Amniotic epithelial cell (primary cell): ENCODE measurements at regions not wholly inside any gene's neighbourhood (a gene's known extent, or its start where the extent isn't known, plus 50 kb on each side); places are given as distances from the start of the nearest gene placed in this dataset.
A peak's percentile ranks its signal among the peaks of the same experiment; 100 is the strongest.

Experiments used
- DNase-seq: peaks from one replicate; pipeline ENCODE4 v3.0.0-alpha.2; 2010; ENCODE audit warnings: low read depth

GRCh38 chr11:119810478-119811232, 81.7 kb upstream of the NECTIN1 start:
- no peak for DNase-seq

DNA sequence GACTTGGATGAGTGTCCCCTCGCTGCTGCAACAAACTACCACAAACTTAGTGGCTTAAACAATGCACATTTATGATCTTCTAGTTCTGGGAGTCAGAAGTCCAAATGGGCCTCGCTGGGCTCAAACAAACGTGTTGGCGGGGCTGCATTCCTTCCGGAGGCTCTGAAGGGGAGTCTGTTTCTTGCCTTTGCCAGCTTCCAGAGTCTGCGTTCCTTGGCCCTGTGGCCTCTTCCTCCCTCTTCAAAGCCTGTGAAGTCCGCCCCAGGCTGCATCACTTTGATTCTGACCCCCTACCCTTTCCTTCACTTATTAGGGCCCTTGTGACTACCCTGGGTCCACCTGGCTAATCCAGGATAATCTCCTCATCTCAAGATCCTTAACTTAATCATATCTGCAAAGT, 80.3 kb upstream of the NECTIN1 start:
- DNase-seq: no peak

- DNase-seq: no peak
These were observed 79.6 kb upstream of the NECTIN1 start for GRCh38 chr11:119808407-119809185.

DNA sequence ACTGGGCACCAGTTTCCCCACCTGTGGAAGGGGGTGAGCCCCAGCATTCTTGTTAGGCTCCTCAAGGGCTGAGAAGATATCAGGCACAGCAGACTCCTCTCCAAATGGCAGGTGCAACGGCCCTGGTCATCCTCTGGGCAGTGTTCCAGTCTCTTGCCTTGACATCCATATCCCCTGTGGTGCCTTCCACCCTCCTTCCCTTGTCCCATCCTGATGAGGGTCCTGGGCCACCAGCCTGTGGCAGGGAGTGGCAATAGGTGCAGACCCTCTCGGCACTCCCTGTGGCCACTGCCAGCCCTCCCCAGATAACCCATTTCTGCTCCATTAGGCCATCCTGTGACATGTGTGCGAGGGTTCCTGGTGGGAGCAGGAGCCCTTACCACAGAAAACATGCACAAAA, 78.8 kb upstream of the NECTIN1 start:
- DNase-seq: no peak

GRCh38 chr11:119807402-119807801, 78.4 kb upstream of the NECTIN1 start:
- DNase-seq: no peak

DNA sequence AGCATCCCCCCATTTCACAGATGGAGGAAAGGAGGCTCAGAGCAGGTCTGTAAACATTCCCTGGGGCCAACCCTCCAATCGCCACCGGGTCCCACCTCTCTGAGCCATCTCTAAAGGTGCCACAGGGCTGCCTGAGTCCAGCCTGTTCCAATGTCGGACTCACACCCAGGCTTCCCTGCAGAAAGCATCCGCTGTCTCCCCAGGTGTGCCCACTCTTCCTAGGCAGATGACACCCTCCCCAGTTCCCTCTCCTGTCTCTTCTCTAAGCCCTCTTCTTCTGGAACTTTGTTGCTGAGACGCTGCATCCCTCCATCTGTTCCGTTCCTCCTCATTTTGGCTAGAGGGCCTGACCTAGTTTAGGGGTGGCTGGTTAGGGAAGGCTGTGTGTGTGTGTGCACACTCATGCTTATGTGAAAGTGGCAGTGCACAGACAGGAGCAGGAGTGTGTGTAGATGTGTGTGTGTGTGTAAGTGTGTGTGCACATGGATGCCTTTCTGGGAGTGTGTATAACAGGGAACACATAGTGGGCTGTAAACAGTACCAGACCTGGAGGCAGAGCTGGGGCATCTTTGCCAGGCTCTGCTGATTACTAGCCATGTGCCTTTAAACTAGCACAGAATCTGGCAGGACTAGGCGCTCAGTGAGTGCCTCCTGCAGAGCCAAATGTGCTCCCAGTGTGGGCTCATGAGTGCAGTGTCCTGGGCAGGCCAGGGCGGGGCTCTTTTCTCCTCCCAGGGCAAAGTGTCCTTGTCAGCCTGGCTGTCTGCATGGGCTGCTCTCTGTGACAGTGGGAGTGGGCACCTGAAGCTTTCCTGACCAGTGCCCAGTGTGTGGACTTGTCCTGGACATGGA, 77.3 kb upstream of the NECTIN1 start:
- no peak for DNase-seq

DNA sequence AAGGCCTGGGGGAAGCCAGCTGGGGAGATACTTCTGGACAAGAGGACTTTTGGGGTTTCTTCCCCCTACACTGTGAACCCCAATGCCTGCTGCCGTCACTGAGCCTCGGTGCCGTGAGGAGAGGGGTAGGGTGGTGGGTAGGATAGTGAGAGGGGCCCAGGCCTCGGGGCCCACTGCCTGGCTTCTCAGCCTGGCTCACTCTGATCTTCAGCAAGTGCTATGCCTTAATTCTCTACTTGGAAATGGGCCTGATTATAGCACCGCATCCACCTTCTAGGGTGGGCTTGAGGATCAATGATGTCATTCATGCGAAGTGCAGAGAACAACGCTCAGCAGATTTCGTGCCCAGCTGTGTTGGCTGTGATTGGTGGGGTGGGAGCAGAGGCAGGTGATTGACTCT, 76.7 kb upstream of the NECTIN1 start:
- DNase-seq: no peak

DNA sequence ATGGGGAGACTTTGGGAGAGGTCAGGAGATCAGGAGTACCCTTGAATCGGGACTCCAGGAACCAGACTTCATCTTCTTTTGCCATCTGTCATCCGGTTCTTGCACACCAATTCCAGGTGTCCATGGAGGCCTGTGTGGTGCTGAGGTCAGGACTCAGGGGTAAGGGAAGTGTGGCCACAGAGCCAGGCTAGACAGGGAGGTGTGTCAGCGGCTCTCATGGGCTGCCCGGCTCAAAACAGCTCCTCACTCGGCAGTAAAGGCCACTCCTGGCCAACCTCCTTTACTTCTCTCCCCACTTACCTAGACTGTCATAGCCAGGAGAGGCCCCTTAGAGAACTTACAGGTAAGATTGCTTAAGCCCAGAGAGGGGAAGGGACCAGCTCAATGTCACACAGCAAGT, 75.7 kb upstream of the NECTIN1 start:
- DNase-seq: no peak

DNA sequence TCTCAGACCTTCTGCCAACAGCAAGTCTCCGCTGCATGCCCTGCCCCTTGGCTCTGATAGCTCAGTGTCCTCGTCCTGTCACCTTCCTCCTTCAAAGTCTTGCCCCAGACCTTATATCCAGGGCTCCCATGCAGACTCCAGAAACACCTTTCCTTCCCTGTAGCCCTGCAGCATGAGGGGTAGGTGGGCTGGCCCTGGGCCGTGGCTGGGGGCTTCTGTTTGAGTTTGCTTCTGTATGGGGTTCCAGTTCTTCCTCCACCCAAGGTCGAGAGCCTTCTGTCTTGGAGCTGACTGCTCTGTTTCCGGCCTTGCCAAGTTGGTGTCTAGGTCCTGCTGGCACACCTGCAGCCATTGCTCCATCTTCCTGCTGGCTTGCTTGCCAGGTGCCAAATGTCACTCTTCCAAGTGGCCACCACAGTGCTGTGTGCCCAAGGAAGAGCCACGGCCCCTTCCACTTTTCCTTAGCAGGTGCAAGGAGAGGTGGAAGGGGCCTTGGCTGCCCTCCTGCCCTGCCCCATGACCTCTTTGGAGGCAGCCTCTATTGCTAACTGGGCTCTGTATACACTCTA, 74.8 kb upstream of the NECTIN1 start:
- no peak for DNase-seq

DNA sequence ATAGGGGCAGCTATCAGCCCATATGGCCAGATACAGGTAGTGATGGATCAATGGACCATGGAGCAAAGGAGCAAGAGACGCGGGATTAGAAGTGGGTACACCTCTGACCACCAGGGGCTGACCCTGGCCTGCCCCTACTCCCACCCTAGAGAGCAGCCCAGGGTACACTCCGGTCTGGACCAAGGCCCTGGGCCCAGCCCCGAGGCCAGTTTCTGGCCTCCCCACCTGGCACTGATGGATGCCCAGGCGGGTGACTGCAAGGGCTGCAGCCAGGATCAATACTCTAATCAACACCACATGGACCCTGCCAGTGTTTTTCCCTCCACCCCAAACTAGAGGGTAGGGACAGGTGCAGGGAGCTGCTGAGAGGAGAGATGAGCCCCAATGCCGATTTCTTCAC, 74.1 kb upstream of the NECTIN1 start:
- DNase-seq: no peak

DNA sequence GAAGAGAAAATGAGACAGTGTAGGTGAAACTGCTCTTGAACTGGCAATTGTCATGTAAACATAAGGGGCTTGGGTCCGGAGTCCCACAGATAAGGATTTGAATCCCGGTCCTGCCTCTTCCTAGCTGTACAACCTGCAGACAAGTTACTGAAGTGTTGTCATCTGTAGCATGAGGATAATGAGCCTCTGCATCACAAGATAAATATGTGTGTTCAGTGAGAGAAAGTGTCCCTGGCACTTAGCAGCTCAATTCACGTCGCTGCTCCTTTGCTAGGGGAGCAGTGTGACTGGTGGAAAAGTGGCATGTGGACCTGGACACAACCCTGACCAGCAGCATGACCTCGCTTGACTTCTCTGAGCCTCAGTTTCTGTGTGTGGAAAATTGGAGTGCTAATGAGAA, 73.7 kb upstream of the NECTIN1 start:
- DNase-seq: no peak

GRCh38 chr11:119800619-119801018, 71.6 kb upstream of the NECTIN1 start:
- DNase-seq: no peak

DNA sequence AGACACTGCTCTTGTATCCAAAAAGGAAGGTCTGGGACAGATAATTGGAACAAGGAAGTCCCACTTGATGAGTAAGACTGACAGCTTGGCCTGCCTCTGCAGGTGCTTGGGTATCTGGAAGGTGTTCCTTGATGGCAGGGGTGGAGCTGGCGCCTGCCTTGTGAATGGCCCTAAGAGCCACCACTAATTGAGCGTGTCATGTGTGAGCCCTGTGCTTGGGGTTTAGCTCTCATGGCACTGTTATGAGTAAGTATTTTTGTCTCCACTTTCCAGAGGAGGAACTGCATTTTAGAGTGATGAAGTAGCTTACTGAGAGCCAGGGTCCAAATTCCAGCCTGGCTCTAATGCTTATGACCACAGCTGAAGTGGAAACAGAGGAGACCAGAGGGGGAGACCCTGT, 71.2 kb upstream of the NECTIN1 start:
- no peak for DNase-seq

- no peak for DNase-seq
These were observed 69.7 kb upstream of the NECTIN1 start for GRCh38 chr11:119798656-119799055.

DNA sequence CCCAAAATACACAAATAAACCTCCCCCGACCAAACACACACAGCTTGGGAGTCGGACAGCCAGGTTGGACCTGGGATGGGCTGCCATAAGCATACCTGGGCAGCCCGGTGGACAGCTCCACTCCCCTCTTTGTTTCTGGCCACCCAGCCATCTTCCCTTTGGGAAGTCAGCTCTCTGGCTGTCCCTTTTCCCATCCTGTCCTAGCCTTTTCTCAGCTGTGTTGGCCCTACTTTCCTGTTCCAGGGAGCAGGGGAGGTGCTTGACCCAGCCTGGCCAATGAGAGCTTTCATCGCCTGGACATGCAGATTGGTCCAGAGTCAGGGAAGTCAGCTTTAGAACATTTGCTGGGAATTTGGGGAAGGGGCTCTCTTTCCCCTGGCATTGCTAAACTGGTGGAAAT, 68.7 kb upstream of the NECTIN1 start:
- no peak for DNase-seq

DNA sequence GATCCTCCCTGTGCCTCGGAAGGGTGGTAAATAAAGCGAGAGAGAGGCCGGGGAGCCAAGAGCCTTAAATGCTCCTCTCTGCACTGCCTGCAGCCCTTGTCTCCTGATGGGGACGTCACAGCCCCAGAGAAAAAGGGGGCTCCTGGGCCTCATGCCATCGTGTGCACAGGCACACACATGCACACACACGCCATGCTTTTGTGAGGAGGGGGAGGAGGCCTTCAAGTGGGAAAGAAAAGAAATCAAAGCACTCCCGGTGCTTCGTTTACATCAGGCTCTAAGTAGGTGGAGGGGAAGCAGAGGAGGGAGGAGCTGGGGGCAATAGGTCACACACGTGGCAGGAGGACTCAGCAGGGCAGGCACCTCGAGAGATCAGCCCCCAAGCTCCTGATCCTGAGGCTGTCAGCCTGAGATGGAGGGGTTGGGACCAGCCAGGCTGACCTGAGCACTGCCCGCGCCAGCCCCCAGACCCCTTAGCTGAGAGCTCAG, 68.2 kb upstream of the NECTIN1 start:
- no peak for DNase-seq

DNA sequence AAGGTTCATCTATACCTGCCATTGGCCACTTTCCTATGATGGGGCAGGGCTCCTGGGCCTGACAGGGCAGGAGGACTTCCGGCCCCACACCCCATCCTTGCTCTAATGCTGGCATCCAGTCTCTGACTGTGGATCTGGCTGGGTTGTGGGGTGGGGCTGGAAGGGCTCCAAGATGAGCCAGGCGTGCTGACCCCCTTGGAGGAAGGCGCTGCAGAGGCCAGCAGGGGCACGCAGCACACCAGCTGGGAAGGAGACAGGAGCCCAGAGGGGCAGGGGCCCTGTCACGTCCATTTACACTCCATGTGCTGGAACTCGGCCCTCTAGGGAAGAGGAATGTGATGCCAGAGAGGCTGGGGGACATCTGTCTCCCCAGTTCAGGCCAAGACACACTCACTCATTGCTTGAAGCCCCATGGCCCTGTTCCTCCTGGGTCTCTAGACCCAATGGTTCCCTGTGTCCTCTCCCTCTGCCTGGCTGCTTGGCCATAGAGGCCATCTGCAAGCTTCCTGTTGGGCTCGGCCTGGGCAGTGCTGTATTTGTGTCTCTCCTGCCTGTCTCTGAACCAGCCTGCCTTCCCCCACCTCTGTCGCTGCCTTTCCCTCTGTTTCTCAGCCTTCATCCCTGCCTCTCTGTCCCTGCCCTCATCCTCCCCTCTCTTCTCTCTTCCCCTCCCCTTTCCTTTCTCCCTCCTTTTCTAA, 67.5 kb upstream of the NECTIN1 start:
- no peak for DNase-seq

GRCh38 chr11:119795690-119796089, 66.7 kb upstream of the NECTIN1 start:
- DNase-seq: no peak

DNA sequence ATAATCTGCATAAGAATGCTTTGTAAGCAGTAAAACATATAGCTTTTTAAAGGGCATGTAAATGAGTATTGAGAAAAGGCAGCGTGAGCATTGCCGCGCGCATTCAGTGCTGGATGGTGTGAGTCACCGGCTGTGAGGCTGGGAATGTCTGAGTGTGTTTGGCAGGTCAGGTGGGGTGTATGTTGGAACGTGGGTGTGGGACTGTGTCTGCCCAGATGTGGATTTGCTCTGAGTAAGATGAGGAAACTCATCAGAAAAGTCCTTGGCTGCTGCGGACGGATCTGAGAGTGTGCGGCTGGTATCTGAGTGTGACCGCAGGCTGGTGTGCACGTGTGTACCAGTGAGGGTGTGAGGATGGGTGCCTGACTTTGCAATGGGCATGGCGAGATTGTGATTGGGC, 66.2 kb upstream of the NECTIN1 start:
- DNase-seq: peak; percentile 76

DNA sequence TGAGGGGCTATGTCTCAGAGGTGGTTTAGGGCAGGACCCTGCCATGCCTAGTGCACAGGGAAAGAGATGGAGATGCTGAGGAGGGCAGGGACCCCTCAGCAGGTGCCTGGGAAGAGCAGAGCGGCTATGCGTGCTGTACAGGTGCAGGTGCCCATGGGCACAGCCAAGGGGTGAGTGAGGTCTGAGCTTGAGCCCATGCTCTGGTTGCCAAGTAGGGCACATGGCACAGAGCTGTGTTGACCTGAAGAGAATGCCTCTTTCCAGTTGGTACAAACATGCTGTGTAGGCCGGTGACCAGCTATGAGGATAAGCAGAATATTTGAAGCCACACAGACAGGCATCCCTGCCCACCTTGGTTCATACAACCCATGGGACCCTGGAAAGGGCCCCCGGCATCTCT, 65.8 kb upstream of the NECTIN1 start:
- no peak for DNase-seq

DNA sequence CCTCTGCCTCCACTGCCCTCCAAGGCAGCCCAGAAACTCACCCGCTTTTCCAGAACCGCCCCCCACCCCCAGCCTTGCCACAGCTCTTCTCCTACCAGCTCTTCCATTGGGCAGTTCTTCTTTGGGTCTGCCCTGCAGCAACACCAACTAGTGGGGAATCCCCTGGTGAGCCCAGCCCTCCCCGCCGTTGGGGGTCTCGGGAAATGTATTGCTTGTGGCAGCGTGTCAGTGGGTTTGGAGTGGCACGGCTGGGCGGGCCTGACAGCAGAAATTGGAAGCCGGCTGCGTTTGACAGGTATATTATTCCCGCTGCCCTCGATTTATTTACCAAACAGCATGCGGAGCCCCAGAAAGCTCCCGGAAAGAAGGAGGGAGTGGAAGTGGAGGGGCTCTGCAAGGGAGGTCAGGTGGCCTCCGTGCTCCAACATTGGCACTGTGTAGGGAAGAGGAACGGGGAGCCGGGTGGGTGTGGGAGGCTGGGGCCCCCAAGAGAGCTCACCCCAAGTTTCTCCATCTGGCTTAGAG, 65.2 kb upstream of the NECTIN1 start:
- no peak for DNase-seq
